GM12878 (cell line): ENCODE measurements at regions not wholly inside any gene's neighbourhood (a gene's known extent, or its start where the extent isn't known, plus 50 kb on each side); places are given as distances from the start of the nearest gene placed in this dataset.

ENCODE experiments used
- CTCF ChIP-seq, 3 experiments: IDR thresholded peaks in 2 of 3; conservative IDR thresholded peaks in 1 of 3; 2 replicates each; pipeline ENCODE4 v1.5.1; 2011; ENCODE audit warnings: low read depth in 3 of 3, low read length in 3 of 3, mild to moderate bottlenecking in 3 of 3, control low read depth in 2 of 3, moderate library complexity in 2 of 3, inconsistent platforms in 1 of 3, mixed read lengths in 1 of 3; ENCODE audit not compliant: control insufficient read depth in 2 of 3, insufficient read depth in 1 of 3; ENCODE audit errors: extremely low read depth in 1 of 3
- ETV6 ChIP-seq, 2 experiments: fragments of 450-650 bp in 1 of 2; IDR thresholded peaks in 1 of 2; conservative IDR thresholded peaks in 1 of 2; 2 replicates each; pipeline ENCODE4 v1.6.1; 2014; ENCODE audit warnings: antibody characterized with exemption in 1 of 2, borderline replicate concordance in 1 of 2, low read depth in 1 of 2, mild to moderate bottlenecking in 1 of 2, moderate library complexity in 1 of 2
- POLR2A ChIP-seq: IDR thresholded peaks from 2 replicates; pipeline ENCODE4 v1.6.1; 2011; ENCODE audit warnings: low read depth, mild to moderate bottlenecking, low read length
- REST ChIP-seq: IDR thresholded peaks from 2 replicates; pipeline ENCODE4 v1.6.1; 2012; ENCODE audit warnings: mild to moderate bottlenecking, low read depth, low read length
- ZBTB33 ChIP-seq: fragments of 450-650 bp; IDR thresholded peaks from 2 replicates; pipeline ENCODE4 v1.6.1; 2017; ENCODE audit warnings: mild to moderate bottlenecking

- TF ChIP-seq CTCF (IDR thresholded peaks at IDR 0.05 in 2 of 3, conservative IDR thresholded peaks at IDR 0.05 in 1 of 3; ENCODE audit: control insufficient read depth in 2 of 3, extremely low read depth in 1 of 3, insufficient read depth in 1 of 3, low read depth in 3 of 3, low read length in 3 of 3) (no peak), REST (no peak), POLR2A (no peak), ZBTB33 (no peak), ETV6 (conservative IDR thresholded peaks at IDR 0.05 in 1 of 2, IDR thresholded peaks at IDR 0.05 in 1 of 2; ENCODE audit: borderline replicate concordance in 1 of 2, low read depth in 1 of 2) (no peak)
These were observed 136.6 kb upstream of the HAND1 start for GRCh38 chr5:154614595-154614994.
